Medulla oblongata (tissue), 1 donor: ENCODE measurements at regions not wholly inside any gene's neighbourhood (a gene's known extent, or its start where the extent isn't known, plus 50 kb on each side); places are given as distances from the start of the nearest gene placed in this dataset.
"Not testable (repeated sequence)": the region's sequence is repeated elsewhere in the genome, so short reads cannot be mapped to it uniquely, and the experiment has no call there.

Experiments
- DNase-seq: peaks from one replicate; pipeline ENCODE4 v3.0.0-alpha.2; 2015; ENCODE audit errors: extremely low spot score

DNA sequence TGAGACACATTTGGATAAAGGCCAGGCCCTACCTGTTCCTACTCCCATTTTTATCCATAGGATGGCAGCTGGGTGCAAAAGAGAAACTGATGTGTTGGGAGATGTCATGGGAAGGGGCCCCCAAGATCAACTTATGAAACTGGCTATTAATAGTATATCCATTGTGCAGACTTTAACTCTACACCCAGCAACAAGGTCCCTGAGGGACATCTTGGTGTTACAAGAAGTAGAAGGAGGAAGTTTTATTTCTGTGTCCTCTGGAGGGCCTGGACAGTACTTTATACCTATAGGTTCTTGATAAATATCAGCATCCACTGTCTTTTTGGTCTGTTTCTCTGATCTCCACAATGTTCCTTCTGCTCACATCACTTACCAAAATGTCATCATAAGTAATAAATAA, 84.6 kb downstream of the BTG1 start:
- no peak for DNase-seq

DNA sequence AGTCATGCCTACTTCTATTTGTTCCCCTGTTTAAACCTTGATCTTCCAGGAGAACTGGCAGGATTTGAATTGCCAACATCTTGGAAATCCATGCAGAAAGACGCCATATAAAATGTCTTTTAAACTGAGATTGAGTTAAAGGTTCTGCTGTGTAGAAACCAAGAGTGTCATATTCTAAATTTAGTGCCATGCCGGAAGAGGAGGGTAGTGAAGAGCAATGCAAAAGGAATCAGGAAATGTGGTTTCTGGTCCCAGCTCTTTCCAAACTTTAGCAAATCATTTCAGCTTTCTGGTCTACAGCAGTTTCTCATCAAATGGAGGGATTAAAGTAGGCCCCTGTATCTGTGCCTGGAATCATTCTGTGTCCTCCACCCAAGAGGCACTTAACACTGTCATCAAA, 85.7 kb downstream of the BTG1 start:
- DNase-seq, result no peak

DNA sequence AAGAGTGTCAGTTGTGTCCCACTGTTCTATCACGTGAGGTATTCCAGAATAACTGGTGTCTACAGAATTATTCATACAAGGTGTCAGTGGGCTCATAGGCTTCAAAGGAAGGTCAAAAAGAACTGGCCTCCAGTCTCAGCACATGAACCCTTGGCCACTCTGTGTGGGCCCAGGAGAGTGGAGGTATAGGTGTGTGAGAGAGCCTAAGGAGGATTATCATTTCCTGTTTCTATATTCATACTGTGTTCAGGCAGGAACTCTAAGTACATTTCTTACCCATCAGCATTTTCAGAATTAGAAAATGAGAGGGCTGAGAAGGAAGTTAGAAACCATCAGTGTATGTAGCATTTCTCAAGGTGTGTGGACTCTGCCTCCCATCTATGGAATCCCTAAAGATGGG, 87.0 kb downstream of the BTG1 start:
- no peak for DNase-seq

DNA sequence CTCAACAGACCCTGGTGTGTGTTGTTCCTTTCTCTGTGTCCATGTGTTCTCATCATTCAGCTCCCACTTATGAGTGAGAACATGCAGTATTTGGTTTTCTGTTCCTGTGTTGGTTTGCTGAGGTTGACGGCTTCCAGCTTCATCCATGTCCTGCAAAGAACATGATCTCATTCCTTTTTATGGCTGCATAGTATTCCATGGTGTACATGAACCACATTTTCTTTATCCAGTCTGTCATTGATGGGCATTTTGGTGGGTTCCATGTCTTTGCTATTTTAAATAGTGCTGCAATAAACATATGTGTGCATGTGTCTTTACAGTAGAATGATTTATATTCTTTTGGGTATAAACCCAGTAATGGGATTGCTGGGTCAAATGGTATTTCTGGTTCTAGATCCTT, 88.9 kb downstream of the BTG1 start:
- DNase-seq, result not testable (repeated sequence)

DNA sequence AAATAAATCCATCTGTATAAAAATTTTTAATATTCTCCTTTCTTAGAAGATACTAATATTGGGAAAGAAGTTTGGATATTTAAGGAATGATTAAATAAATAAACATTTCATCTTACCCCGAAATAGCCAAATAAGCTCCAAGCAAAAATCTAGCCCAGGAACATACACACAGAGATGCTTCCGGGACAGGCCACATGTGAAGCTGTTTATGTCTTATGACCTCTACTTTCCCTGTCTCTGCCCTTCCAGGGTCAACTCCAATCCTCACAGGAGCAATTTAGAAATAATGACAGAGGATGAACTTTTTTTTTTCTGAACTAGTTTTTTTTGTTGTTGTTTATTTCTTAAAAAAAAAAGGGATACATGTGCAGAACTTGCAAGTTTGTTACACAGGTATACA, 89.4 kb downstream of the BTG1 start:
- no peak for DNase-seq

GRCh38 chr12:92055877-92056276, 89.8 kb downstream of the BTG1 start:
- DNase-seq, result no peak

DNA sequence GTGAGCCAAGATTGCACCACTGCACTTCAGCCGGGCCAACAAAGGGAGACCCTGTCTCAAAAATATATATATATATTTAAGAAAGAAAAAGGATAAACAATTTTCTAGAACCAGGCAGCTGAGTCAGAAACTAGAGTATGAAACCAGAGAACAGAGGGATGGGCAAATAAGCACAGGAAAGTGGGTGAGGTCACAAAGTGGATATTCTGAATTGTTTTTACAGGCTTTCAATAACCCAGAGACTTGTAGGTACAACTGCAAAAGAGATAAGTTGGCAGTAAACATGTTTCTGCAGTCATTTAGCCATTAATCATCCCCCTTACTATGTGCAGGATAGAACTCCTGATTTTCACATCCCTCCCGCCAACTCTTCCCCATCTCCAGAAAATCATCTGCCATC, 94.2 kb downstream of the BTG1 start:
- DNase-seq, result no peak

- no peak for DNase-seq
These were observed 96.2 kb downstream of the BTG1 start for GRCh38 chr12:92049403-92049802.

- DNase-seq, result no peak
These were observed 98.2 kb downstream of the BTG1 start for GRCh38 chr12:92047393-92047826.

- no peak for DNase-seq
These were observed 98.9 kb downstream of the BTG1 start for GRCh38 chr12:92046557-92047392.

GRCh38 chr12:92045852-92046251, 99.8 kb downstream of the BTG1 start:
- DNase-seq, result no peak

DNA sequence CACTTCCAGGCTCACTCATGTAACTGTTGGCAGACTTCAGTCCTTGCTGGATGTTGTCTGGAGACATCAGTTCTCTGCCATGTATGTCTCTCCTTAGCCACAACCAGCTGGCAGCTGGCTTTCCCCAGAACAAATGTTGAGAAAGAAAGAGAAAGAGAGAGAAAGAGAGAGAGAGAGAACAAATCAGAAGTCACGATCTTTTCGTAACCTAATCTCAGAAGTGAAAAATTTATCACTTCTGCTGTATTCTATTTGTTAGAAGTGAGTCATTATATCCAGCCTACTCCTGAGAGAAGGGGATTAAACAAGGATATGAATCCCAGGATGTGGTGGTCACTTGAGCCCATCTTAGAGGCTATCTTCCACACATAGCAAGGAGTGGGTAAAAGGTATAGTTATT, 101.2 kb downstream of the BTG1 start:
- DNase-seq, result no peak

DNA sequence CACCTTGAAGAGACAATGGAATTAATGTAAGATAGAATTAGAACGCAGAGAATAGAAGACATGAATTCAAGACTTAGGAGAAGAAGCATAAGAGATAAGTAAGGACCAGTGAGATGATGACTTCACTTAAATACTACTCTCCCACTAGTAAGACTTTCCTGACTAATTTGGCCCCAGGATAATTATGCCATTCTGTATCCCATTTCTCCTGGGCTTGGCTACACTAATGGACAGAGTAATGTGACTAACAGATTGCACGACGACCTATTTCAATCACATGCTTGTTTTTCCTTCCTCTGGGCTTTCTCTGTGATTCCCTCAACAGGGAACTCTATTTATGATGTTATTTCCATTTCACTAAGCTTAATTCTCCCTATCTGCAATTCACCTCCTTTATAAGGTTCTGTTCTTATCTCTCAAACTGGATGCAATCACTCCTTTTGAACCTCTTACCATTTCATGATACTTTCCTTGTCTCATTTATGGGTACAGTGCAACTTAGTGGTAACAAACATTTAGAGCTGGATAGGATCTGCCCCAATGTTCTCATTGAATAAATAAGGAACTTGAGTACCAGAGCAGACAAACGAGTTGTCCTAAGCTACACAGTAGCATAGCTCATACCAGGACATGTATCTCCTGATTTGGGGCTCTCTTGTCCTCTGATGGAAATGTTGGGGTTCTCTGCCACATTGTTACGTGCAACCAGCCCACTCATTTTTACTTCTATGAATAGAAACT, 102.7 kb downstream of the BTG1 start:
- DNase-seq, result no peak

- no peak for DNase-seq
These were observed 103.9 kb downstream of the BTG1 start for GRCh38 chr12:92041742-92042141.

GRCh38 chr12:92039046-92039445, 106.6 kb downstream of the BTG1 start:
- DNase-seq, result peak; percentile 59

GRCh38 chr12:92038476-92038875, 107.2 kb downstream of the BTG1 start:
- no peak for DNase-seq

DNA sequence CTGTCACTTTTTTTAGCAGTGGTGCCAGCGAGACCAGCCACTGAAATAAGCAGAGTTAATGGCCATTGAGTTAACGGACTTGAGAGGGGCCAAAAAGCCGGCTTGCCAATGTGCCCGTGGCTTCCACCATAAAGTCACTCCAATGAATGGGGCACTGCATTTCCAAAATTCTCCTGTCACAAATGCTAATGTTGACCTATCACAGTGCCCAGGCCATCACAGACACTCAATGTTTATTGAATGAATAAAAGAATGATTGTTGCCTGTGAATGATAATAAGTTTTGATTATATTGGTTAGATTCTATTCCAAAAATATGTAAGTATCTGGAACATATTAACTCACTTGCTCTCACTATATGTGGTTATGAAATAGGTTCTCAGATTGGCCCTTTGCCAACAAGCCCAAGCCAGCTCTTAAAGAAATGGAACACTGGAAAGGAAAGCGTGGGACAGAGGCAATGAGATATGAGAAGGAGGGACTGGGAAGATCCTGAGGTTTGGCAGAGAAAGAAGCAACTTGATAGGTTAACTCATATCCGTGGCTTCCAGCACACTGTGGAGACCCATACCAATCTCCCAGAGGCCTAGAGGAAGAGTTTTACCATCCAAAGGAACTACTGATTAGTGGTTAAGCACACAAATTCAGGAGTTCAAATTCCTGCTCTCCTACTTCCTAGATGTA, 108.7 kb downstream of the BTG1 start:
- DNase-seq, result no peak

- DNase-seq, result no peak
These were observed 109.5 kb downstream of the BTG1 start for GRCh38 chr12:92036061-92036620.

DNA sequence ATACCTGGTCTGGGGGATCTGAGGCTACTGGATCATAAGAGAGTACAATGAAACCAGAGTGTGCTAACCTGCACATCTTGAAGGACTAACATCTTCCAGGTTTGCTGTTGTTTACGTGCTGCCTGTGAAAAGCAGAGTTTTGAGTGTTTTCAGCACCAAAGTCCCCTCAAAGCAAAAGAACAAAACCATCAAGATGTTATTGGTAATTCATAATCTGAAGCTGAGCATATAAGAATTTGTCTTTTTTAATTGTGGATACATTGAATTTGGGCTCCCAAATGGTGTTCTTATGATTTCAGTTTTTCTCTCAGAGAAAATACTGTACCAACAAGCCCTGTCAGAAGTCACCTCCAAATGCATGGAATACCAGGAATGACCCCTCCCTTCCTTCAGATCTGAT, 110.2 kb downstream of the BTG1 start:
- DNase-seq, result no peak

DNA sequence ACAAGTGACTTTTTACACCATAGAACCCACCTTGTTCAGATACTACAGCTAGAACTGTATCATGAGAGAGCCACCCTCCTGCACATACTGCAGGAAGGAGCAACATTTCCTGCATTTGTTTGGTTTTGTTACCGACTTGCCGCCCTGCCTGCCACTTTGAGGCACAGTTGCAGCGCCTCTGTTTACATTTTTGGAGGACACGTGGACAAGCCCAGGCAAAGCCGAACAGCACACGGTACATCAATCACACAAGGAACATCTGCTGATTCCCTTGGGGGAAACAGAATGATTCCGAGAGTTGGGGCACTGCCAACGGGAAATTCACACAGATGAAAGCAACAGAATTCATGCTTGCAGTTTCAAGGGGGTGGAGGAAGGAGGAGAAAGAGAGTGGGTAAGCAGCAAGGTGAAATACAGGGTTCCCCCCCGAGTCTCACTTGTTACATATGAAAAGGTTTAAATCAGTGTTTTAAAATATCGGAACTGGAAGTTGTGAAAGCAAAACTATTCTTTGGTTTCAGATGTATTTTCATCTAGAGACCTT, 110.7 kb downstream of the BTG1 start:
- DNase-seq, result peak; percentile 71

DNA sequence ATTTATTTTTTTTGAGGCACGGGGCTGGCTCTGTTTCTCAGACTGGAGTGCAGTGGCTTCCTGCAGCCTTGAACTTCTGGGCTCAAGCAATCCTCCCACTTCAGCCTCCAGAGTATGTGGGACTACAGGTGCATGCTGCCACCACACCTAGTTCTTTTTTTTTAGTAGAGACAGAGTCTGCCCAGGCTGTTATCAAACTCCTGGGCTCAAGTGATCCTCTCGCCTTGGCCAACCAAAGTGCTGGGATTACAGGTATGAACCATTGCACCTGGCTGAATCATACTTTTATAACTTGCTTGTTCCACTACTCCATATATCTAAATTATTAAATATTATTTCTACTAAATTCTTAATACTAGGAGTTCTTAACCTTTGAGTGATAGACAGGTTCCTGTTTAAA, 111.6 kb downstream of the BTG1 start:
- DNase-seq, result no peak

- DNase-seq, result no peak
These were observed 112.7 kb downstream of the BTG1 start for GRCh38 chr12:92032965-92033364.
